Left hindlimb (tissue), 1 donor: ENCODE measurements at regions not wholly inside any gene's neighbourhood (a gene's known extent, or its start where the extent isn't known, plus 50 kb on each side); places are given as distances from the start of the nearest gene placed in this dataset.
"Not testable (repeated sequence)": the region's sequence is repeated elsewhere in the genome, so short reads cannot be mapped to it uniquely, and the experiment has no call there.

ENCODE experiments used
- DNase-seq: peaks from one replicate; pipeline ENCODE4 v3.0.0-alpha.2; 2018

- DNase-seq = no peak
Observed at GRCh38 chr18:5717256-5717655, 173.5 kb upstream of the EPB41L3 start.

GRCh38 chr18:5710676-5711075, 166.9 kb upstream of the EPB41L3 start:
- no peak for DNase-seq

GRCh38 chr18:5710235-5710634, 166.4 kb upstream of the EPB41L3 start:
- no peak for DNase-seq

GRCh38 chr18:5709476-5710095, 165.8 kb upstream of the EPB41L3 start:
- no peak for DNase-seq

- no peak for DNase-seq
Observed at GRCh38 chr18:5707586-5707985, 163.8 kb upstream of the EPB41L3 start.

GRCh38 chr18:5705393-5705792, 161.6 kb upstream of the EPB41L3 start:
- DNase-seq = no peak

GRCh38 chr18:5704847-5705246, 161.1 kb upstream of the EPB41L3 start:
- no peak for DNase-seq

- DNase-seq = not testable (repeated sequence)
Observed at GRCh38 chr18:5702016-5702415, 158.2 kb upstream of the EPB41L3 start.

GRCh38 chr18:5693699-5694294, 150.0 kb upstream of the EPB41L3 start:
- DNase-seq = peak; percentile 48

- no peak for DNase-seq
Observed at GRCh38 chr18:5678779-5679406, 135.1 kb upstream of the EPB41L3 start.

GRCh38 chr18:5678278-5678677, 134.5 kb upstream of the EPB41L3 start:
- DNase-seq = no peak

- no peak for DNase-seq
Observed at GRCh38 chr18:5673616-5674015, 129.8 kb upstream of the EPB41L3 start.

- no peak for DNase-seq
Observed at GRCh38 chr18:5669585-5669984, 125.8 kb upstream of the EPB41L3 start.

GRCh38 chr18:5668087-5668715, 124.4 kb upstream of the EPB41L3 start:
- no peak for DNase-seq

GRCh38 chr18:5667356-5667755, 123.6 kb upstream of the EPB41L3 start:
- no peak for DNase-seq

- DNase-seq = no peak
Observed at GRCh38 chr18:5662586-5663090, 118.8 kb upstream of the EPB41L3 start.

GRCh38 chr18:5661179-5661578, 117.4 kb upstream of the EPB41L3 start:
- no peak for DNase-seq

GRCh38 chr18:5653802-5654201, 110.0 kb upstream of the EPB41L3 start:
- DNase-seq = no peak

GRCh38 chr18:5651736-5652135, 107.9 kb upstream of the EPB41L3 start:
- no peak for DNase-seq

GRCh38 chr18:5649439-5649838, 105.6 kb upstream of the EPB41L3 start:
- DNase-seq = no peak

GRCh38 chr18:5646739-5647138, 102.9 kb upstream of the EPB41L3 start:
- DNase-seq = no peak

GRCh38 chr18:5643288-5643687, 99.5 kb upstream of the EPB41L3 start:
- no peak for DNase-seq

- DNase-seq = no peak
Observed at GRCh38 chr18:5640939-5641338, 97.1 kb upstream of the EPB41L3 start.

- no peak for DNase-seq
Observed at GRCh38 chr18:5639131-5639530, 95.3 kb upstream of the EPB41L3 start.
